Retinal pigment epithelial cell (primary cell): ENCODE measurements at regions not wholly inside any gene's neighbourhood (a gene's known extent, or its start where the extent isn't known, plus 50 kb on each side); places are given as distances from the start of the nearest gene placed in this dataset.

Source experiments
- DNase-seq: peaks from one replicate; pipeline ENCODE4 v3.0.0-alpha.2; 2010; ENCODE audit warnings: low read depth
- H3K4me3 ChIP-seq: 2 replicates; pipeline ENCODE4 v1.5.1; 2011; ENCODE audit warnings: mild to moderate bottlenecking, low read length, control low read depth, moderate library complexity
- CTCF ChIP-seq: conservative IDR thresholded peaks from 2 replicates; pipeline ENCODE4 v1.5.1; 2011; ENCODE audit warnings: low read depth, low read length, control low read depth, inconsistent platforms

- H3K4me3 ChIP-seq, result no peak overlapping the region
- TF ChIP-seq CTCF, result no peak
- no peak for DNase-seq
Measured at GRCh38 chr5:3654515-3654914, 58.9 kb downstream of the IRX1 start.

- TF ChIP-seq CTCF, result no peak
- no peak for DNase-seq
Measured at GRCh38 chr5:3656803-3657202, 61.2 kb downstream of the IRX1 start.

GRCh38 chr5:3657364-3658022 lies 61.9 kb downstream of the IRX1 start:
- no peak for DNase-seq
- no peak for TF ChIP-seq CTCF

More at GRCh38 chr5:3656803-3657202, 61.2 kb downstream of the IRX1 start:
- H3K4me3 ChIP-seq, result no peak overlapping the region

GRCh38 chr5:3658929-3659328 lies 63.3 kb downstream of the IRX1 start:
- H3K4me3 ChIP-seq, result no peak overlapping the region
- no peak for DNase-seq
- no peak for TF ChIP-seq CTCF

More at GRCh38 chr5:3657364-3658022, 61.9 kb downstream of the IRX1 start:
- no peak overlapping the region for H3K4me3 ChIP-seq

GRCh38 chr5:3659907-3660306 lies 64.3 kb downstream of the IRX1 start:
- TF ChIP-seq CTCF, result no peak
- no peak for DNase-seq

GRCh38 chr5:3660630-3661029 lies 65.0 kb downstream of the IRX1 start:
- H3K4me3 ChIP-seq, result no peak overlapping the region
- no peak for TF ChIP-seq CTCF
- no peak for DNase-seq

More at GRCh38 chr5:3659907-3660306, 64.3 kb downstream of the IRX1 start:
- H3K4me3 ChIP-seq, result no peak overlapping the region

- no peak overlapping the region for H3K4me3 ChIP-seq
Measured at GRCh38 chr5:3661755-3662296, 66.2 kb downstream of the IRX1 start.

More at GRCh38 chr5:3661755-3662296, 66.2 kb downstream of the IRX1 start:
- no peak for DNase-seq
- no peak for TF ChIP-seq CTCF
